Fibroblast of the conjunctiva (primary cell): ENCODE measurements at regions not wholly inside any gene's neighbourhood (a gene's known extent, or its start where the extent isn't known, plus 50 kb on each side); places are given as distances from the start of the nearest gene placed in this dataset.
A peak's percentile ranks its signal among the peaks of the same experiment; 100 is the strongest.
"Not testable (repeated sequence)": the region's sequence is repeated elsewhere in the genome, so short reads cannot be mapped to it uniquely, and the experiment has no call there.

Experiments
- DNase-seq: peaks from one replicate; pipeline ENCODE4 v3.0.0-alpha.2; 2010; ENCODE audit warnings: low read depth

GRCh38 chr2:132324005-132324404 lies 92.6 kb upstream of the GPR39 start:
- not testable (repeated sequence) for DNase-seq

GRCh38 chr2:132332345-132333033 lies 84.1 kb upstream of the GPR39 start:
- not testable (repeated sequence) for DNase-seq

- DNase-seq, result not testable (repeated sequence)
Observed at GRCh38 chr2:132337135-132337534, 79.5 kb upstream of the GPR39 start.

- DNase-seq, result not testable (repeated sequence)
Observed at GRCh38 chr2:132337844-132338243, 78.8 kb upstream of the GPR39 start.

GRCh38 chr2:132347041-132347780 lies 69.4 kb upstream of the GPR39 start:
- DNase-seq, result peak; percentile 60

- peak; percentile 68 for DNase-seq
Observed at GRCh38 chr2:132349092-132349687, 67.4 kb upstream of the GPR39 start.

GRCh38 chr2:132351668-132352067 lies 64.9 kb upstream of the GPR39 start:
- not testable (repeated sequence) for DNase-seq

GRCh38 chr2:132352481-132353001 lies 64.1 kb upstream of the GPR39 start:
- DNase-seq, result not testable (repeated sequence)

- not testable (repeated sequence) for DNase-seq
Observed at GRCh38 chr2:132353380-132353779, 63.2 kb upstream of the GPR39 start.

GRCh38 chr2:132360964-132361363 lies 55.6 kb upstream of the GPR39 start:
- not testable (repeated sequence) for DNase-seq

GRCh38 chr2:132361498-132361897 lies 55.1 kb upstream of the GPR39 start:
- not testable (repeated sequence) for DNase-seq

GRCh38 chr2:132363352-132363751 lies 53.3 kb upstream of the GPR39 start:
- not testable (repeated sequence) for DNase-seq

GRCh38 chr2:132365963-132366362 lies 50.6 kb upstream of the GPR39 start:
- not testable (repeated sequence) for DNase-seq

- no peak for DNase-seq
Observed at GRCh38 chr2:132366421-132367180, 50.0 kb upstream of the GPR39 start.
